ENCODE measurements at regions not wholly inside any gene's neighbourhood (a gene's known extent, or its start where the extent isn't known, plus 50 kb on each side); places are given as distances from the start of the nearest gene placed in this dataset.

GRCh38 chr1:234989019-234989418 is 139.6 kb downstream of the TOMM20 start:
- Mint-ChIP-seq H3K27ac (ENCODE audit: unreplicated experiment) (no peak overlapping the region), H3K36me3 (ENCODE audit: low read depth, unreplicated experiment) (peaks cover 4% of the 10 kb centered on the region), H3K4me3 (ENCODE audit: unreplicated experiment) (no peak overlapping the region), H3K27me3 (ENCODE audit: unreplicated experiment) (peaks cover 4% of the 10 kb centered on the region), H3K4me1 (ENCODE audit: unreplicated experiment) (peaks cover 29% of the 10 kb centered on the region), H3K9me3 (ENCODE audit: unreplicated experiment) (no peaks in the 10 kb centered on the region)
- TF ChIP-seq, protein P1, sequence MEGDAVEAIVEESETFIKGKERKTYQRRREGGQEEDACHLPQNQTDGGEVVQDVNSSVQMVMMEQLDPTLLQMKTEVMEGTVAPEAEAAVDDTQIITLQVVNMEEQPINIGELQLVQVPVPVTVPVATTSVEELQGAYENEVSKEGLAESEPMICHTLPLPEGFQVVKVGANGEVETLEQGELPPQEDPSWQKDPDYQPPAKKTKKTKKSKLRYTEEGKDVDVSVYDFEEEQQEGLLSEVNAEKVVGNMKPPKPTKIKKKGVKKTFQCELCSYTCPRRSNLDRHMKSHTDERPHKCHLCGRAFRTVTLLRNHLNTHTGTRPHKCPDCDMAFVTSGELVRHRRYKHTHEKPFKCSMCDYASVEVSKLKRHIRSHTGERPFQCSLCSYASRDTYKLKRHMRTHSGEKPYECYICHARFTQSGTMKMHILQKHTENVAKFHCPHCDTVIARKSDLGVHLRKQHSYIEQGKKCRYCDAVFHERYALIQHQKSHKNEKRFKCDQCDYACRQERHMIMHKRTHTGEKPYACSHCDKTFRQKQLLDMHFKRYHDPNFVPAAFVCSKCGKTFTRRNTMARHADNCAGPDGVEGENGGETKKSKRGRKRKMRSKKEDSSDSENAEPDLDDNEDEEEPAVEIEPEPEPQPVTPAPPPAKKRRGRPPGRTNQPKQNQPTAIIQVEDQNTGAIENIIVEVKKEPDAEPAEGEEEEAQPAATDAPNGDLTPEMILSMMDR (IDR thresholded peaks at IDR 0.05; ENCODE audit: unreplicated experiment), result no peak
- DNase-seq (ENCODE audit: low spot score), result no peak

DNA sequence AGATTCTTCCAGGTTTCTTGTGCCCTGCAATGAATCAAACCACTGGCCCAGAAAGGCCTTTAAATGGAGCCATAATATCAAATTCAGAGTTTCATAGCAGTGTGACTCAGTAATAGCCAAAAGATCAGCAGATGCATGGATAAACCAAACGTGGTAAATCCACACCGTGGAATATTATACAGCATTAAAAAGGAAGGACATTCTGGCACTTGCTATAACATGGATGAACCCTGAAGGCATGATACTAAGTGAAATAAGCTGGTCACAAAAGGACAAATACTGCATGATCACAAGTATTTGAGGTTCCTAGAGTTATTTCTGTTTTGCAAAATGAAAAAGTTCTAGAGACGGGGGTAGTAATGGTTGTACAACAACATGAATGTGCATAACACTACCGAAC is 140.1 kb downstream of the TOMM20 start:
- TF ChIP-seq, protein P1 (IDR thresholded peaks at IDR 0.05; ENCODE audit: unreplicated experiment), result no peak
- no peak for DNase-seq (ENCODE audit: low spot score)
- Mint-ChIP-seq H3K27ac (ENCODE audit: unreplicated experiment) (no peak overlapping the region), H3K9me3 (ENCODE audit: unreplicated experiment) (no peaks in the 10 kb centered on the region), H3K4me3 (ENCODE audit: unreplicated experiment) (no peak overlapping the region), H3K27me3 (ENCODE audit: unreplicated experiment) (peaks cover 4% of the 10 kb centered on the region), H3K4me1 (ENCODE audit: unreplicated experiment) (peaks cover 32% of the 10 kb centered on the region), H3K36me3 (ENCODE audit: low read depth, unreplicated experiment) (peaks cover 4% of the 10 kb centered on the region)

DNA sequence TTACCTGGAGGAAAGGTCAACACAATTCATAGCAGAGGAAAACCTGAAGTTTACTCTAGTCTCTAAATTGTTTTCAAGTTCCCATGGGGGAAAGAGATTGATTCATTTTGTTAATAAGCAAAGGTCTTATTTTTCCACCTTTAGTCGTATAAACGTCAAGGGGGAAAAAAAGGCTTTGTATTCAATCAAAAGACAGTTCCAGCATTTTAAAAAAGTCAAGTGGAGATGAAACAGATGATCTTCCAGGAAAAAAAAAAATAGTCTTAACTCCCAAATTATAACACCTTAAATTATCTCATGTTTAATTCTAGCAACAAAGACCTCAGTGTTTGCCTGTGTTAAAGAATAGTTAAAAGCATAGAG is 140.5 kb downstream of the TOMM20 start:
- peaks cover 31% of the 10 kb centered on the region for H3K4me1 Mint-ChIP-seq (ENCODE audit: unreplicated experiment)
- no peak overlapping the region for H3K4me3 Mint-ChIP-seq (ENCODE audit: unreplicated experiment)
- no peak for DNase-seq (ENCODE audit: low spot score)
- H3K36me3 Mint-ChIP-seq (ENCODE audit: low read depth, unreplicated experiment), result peaks cover 4% of the 10 kb centered on the region
- H3K9me3 Mint-ChIP-seq (ENCODE audit: unreplicated experiment), result no peaks in the 10 kb centered on the region
- TF ChIP-seq, protein P1 (IDR thresholded peaks at IDR 0.05; ENCODE audit: unreplicated experiment), result no peak
- H3K27ac Mint-ChIP-seq (ENCODE audit: unreplicated experiment), result peak overlapping the region; percentile 98
- H3K27me3 Mint-ChIP-seq (ENCODE audit: unreplicated experiment), result peaks cover 4% of the 10 kb centered on the region

DNA sequence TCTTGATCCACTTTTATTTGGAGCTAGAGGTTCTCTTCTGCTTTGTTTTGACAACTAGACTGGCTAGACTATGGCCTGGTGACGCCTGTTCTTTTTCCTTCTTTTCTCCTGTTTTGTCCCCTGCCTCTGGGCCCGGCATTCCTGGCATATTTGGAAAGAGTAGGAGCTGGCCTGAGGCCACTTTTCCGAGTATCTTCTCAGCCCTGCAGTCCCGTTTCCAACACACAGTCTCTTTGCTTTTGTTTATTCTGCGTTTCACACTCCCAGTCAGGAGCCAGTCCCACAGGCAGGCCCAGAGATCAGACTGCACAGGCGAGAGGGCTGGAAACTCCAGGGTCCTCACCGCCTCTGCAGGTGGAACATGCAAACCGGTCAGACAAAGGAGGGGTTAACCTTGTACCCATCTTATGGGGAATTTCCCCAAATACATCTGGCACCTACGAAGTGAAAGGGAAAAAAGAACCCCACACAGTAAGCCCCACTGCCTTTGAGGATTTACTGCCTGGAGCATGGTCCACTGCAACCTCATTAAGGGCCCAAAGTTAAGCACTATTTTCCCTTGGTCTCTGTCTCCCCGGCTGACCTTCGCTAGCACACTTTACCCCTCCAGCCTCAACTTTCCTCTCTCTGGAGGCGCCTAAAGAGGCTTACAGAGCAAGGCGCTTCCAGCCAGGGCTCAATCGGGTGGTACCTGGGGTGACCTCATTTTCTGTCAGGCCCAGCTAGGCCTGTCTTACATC is 141.1 kb downstream of the TOMM20 start:
- TF ChIP-seq, protein P1 (IDR thresholded peaks at IDR 0.05; ENCODE audit: unreplicated experiment), result no peak
- Mint-ChIP-seq H3K4me3 (ENCODE audit: unreplicated experiment) (peak overlapping the region; percentile 48), H3K27ac (ENCODE audit: unreplicated experiment) (peak overlapping the region; percentile 98), H3K4me1 (ENCODE audit: unreplicated experiment) (peaks cover 28% of the 10 kb centered on the region), H3K9me3 (ENCODE audit: unreplicated experiment) (no peaks in the 10 kb centered on the region), H3K27me3 (ENCODE audit: unreplicated experiment) (peaks cover 4% of the 10 kb centered on the region), H3K36me3 (ENCODE audit: low read depth, unreplicated experiment) (peaks cover 4% of the 10 kb centered on the region)
- peak; percentile 30 for DNase-seq (ENCODE audit: low spot score)

GRCh38 chr1:234986750-234987414 is 141.8 kb downstream of the TOMM20 start:
- Mint-ChIP-seq H3K36me3 (ENCODE audit: low read depth, unreplicated experiment) (peaks cover 4% of the 10 kb centered on the region), H3K4me1 (ENCODE audit: unreplicated experiment) (peaks cover 28% of the 10 kb centered on the region), H3K4me3 (ENCODE audit: unreplicated experiment) (no peak overlapping the region), H3K27me3 (ENCODE audit: unreplicated experiment) (peaks cover 4% of the 10 kb centered on the region), H3K27ac (ENCODE audit: unreplicated experiment) (peak overlapping the region; percentile 98), H3K9me3 (ENCODE audit: unreplicated experiment) (no peaks in the 10 kb centered on the region)
- TF ChIP-seq, protein P1 (IDR thresholded peaks at IDR 0.05; ENCODE audit: unreplicated experiment), result no peak
- DNase-seq (ENCODE audit: low spot score), result no peak
